ENCODE measurements at regions not wholly inside any gene's neighbourhood (a gene's known extent, or its start where the extent isn't known, plus 50 kb on each side); places are given as distances from the start of the nearest gene placed in this dataset.

DNA sequence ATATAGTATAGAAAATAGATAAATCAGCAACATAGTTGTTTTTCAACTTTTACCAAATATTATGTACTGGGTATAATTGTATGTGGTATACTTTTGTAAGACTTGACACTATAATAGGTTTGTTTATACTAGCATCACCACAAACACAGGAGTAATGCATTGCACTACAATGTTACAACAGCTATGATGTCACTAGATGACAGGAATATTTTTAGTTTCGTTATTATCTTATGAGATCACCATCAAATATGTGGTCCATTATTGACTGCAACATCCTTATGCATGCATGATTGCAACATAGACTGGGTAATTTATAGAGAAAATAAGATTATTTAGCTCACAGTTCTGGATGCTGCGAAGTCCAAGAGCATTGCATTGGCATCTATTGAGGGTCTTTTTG lies 678.4 kb upstream of the ZNF804A start:
- TF ChIP-seq POLR2A (IDR thresholded peaks at IDR 0.05) = no peak
- TF ChIP-seq, protein P1, sequence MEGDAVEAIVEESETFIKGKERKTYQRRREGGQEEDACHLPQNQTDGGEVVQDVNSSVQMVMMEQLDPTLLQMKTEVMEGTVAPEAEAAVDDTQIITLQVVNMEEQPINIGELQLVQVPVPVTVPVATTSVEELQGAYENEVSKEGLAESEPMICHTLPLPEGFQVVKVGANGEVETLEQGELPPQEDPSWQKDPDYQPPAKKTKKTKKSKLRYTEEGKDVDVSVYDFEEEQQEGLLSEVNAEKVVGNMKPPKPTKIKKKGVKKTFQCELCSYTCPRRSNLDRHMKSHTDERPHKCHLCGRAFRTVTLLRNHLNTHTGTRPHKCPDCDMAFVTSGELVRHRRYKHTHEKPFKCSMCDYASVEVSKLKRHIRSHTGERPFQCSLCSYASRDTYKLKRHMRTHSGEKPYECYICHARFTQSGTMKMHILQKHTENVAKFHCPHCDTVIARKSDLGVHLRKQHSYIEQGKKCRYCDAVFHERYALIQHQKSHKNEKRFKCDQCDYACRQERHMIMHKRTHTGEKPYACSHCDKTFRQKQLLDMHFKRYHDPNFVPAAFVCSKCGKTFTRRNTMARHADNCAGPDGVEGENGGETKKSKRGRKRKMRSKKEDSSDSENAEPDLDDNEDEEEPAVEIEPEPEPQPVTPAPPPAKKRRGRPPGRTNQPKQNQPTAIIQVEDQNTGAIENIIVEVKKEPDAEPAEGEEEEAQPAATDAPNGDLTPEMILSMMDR (IDR thresholded peaks at IDR 0.05) = no peak

Measured in thyroid gland (tissue), 4 donors.